Endothelial cell of umbilical vein (primary cell): ENCODE measurements at regions not wholly inside any gene's neighbourhood (a gene's known extent, or its start where the extent isn't known, plus 50 kb on each side); places are given as distances from the start of the nearest gene placed in this dataset.

ENCODE experiments used
- BruUV-seq: library from RNA; stranded (reverse); fragments of 400-500 nt; replicated peaks from 2 replicates; lab custom pipeline; 2021; lab: Mats Ljungman, UMichigan
- CTCF ChIA-PET: fragments of 300-600, 350-600 bp; sonication (Branson Sonifier 250); formaldehyde crosslinking; loops from one replicate; lab custom pipeline; 2021; ENCODE audit warnings: antibody characterized with exemption, inconsistent platforms; lab: Charles Lee
- POLR2A ChIA-PET: fragments of 300-600, 350-600 bp; sonication (Branson Sonifier 250); formaldehyde crosslinking; loops from one replicate; lab custom pipeline; 2021; ENCODE audit warnings: antibody characterized with exemption, inconsistent platforms; lab: Charles Lee
- DNase-seq: peaks from one replicate; pipeline ENCODE4 v3.0.0-alpha.2; 2011; ENCODE audit warnings: low read depth, low spot score
- FAIRE-seq: peaks from 2 replicates; lab custom pipeline; 2011; peaks lifted over from hg19 to GRCh38; lab: Jason Lieb, UNC
- H2AFZ ChIP-seq: 2 replicates; pipeline ENCODE4 v1.6.0; 2012; ENCODE audit warnings: low read depth, low read length, control low read depth, inconsistent platforms
- H3K27ac ChIP-seq: 2 replicates; pipeline ENCODE4 v1.5.1; 2011; ENCODE audit warnings: low read depth, mild to moderate bottlenecking, control low read depth, low read length, moderate library complexity; ENCODE audit not compliant: insufficient read depth
- H3K27me3 ChIP-seq, 2 experiments: 2 replicates each; pipeline versions ENCODE4 v1.6.0 to v1.6.1; 2011; ENCODE audit warnings: low read length in 2 of 2, mixed read lengths in 1 of 2; ENCODE audit not compliant: control insufficient read depth in 2 of 2, insufficient read depth in 2 of 2
- H3K36me3 ChIP-seq, 2 experiments: 2 replicates in 1 of 2; 3 replicates in 1 of 2; pipeline ENCODE4 v1.5.1; 2011; ENCODE audit warnings: low read length in 2 of 2, mild to moderate bottlenecking in 1 of 2, moderate library complexity in 1 of 2; ENCODE audit not compliant: control insufficient read depth in 2 of 2, insufficient read depth in 2 of 2; ENCODE audit errors: extremely low read depth in 1 of 2
- H3K4me1 ChIP-seq: 3 replicates; pipeline ENCODE4 v1.5.1; 2011; ENCODE audit warnings: mild to moderate bottlenecking, low read length; ENCODE audit not compliant: control insufficient read depth, insufficient read depth; ENCODE audit errors: extremely low read depth
- H3K4me2 ChIP-seq: 2 replicates; pipeline ENCODE4 v1.6.1; 2011; ENCODE audit warnings: low read length, control low read depth, mixed read lengths; ENCODE audit not compliant: insufficient read depth
- H3K4me3 ChIP-seq, 3 experiments: fragments of 200-600 bp in 1 of 3; sonication (generic), shearing (Covaris generic) in 1 of 3; replicated peaks in 1 of 3; 2 replicates each; pipeline ENCODE4 v1.5.1; 2011 to 2016; ENCODE audit warnings: control low read depth in 3 of 3, low read length in 3 of 3, mild to moderate bottlenecking in 2 of 3, inconsistent platforms in 1 of 3, low read depth in 1 of 3, moderate library complexity in 1 of 3; ENCODE audit not compliant: insufficient read depth in 1 of 3
- H3K79me2 ChIP-seq: 2 replicates; pipeline ENCODE4 v1.6.0; 2012; ENCODE audit warnings: low read length, inconsistent platforms; ENCODE audit not compliant: control insufficient read depth, insufficient read depth
- H3K9ac ChIP-seq: replicated peaks from 2 replicates; pipeline ENCODE3; 2011; ENCODE audit warnings: low read length, control low read depth; ENCODE audit not compliant: insufficient read depth; ENCODE audit errors: extremely low read depth
- H3K9me1 ChIP-seq: replicated peaks from 3 replicates; pipeline ENCODE4 v1.6.0; 2011; ENCODE audit warnings: mild to moderate bottlenecking, low read length; ENCODE audit not compliant: control insufficient read depth, insufficient read depth; ENCODE audit errors: extremely low read depth
- H3K9me3 ChIP-seq: replicated peaks from 2 replicates; pipeline ENCODE4 v1.5.1; 2012; ENCODE audit warnings: low read length, inconsistent platforms; ENCODE audit not compliant: control insufficient read depth, insufficient read depth
- H4K20me1 ChIP-seq: replicated peaks from 2 replicates; pipeline ENCODE3; 2011; ENCODE audit warnings: mild to moderate bottlenecking, low read length; ENCODE audit not compliant: control insufficient read depth, insufficient read depth; ENCODE audit errors: extremely low read depth
- EZH2 ChIP-seq: IDR thresholded peaks from 2 replicates; pipeline ENCODE4 v1.6.1; 2012; ENCODE audit warnings: borderline replicate concordance, low read depth, mild to moderate bottlenecking, moderate library complexity, low read length, inconsistent platforms; ENCODE audit not compliant: severe bottlenecking
- FOS ChIP-seq: IDR thresholded peaks from 2 replicates; pipeline ENCODE4 v1.6.1; 2011; ENCODE audit warnings: mild to moderate bottlenecking, low read length, moderate library complexity, borderline replicate concordance; ENCODE audit not compliant: insufficient read depth
- GATA2 ChIP-seq: IDR thresholded peaks from 2 replicates; pipeline ENCODE4 v1.7.0; 2011; ENCODE audit warnings: low read depth, mild to moderate bottlenecking, moderate library complexity, mixed read lengths, low read length; ENCODE audit not compliant: insufficient read length, insufficient read depth
- MAX ChIP-seq: IDR thresholded peaks from 2 replicates; pipeline ENCODE4 v1.6.1; 2011; ENCODE audit not compliant: insufficient read depth, insufficient read length
- MYC ChIP-seq: IDR thresholded peaks from one replicate; pipeline ENCODE4 v1.6.1; 2011; ENCODE audit warnings: mild to moderate bottlenecking, low read depth, low read length
- POLR2A ChIP-seq: IDR thresholded peaks from 2 replicates; pipeline ENCODE4 v1.6.1; 2012; ENCODE audit warnings: low read depth, mild to moderate bottlenecking, control low read depth, low read length
- POLR2AphosphoS5 ChIP-seq: IDR thresholded peaks from 2 replicates; pipeline ENCODE4 v1.6.1; 2012; ENCODE audit warnings: low read depth, mild to moderate bottlenecking, control low read depth, low read length, moderate library complexity; ENCODE audit not compliant: insufficient read depth
- dilution Hi-C: fragments of 300-500 bp; cut with MboI; formaldehyde crosslinking; loops from one replicate; pipeline ENCODE4 v1.15.0; 2019; ENCODE audit warnings: low sequenced_read_pairs; ENCODE audit not compliant: extremely low pct_ligation_motif_present
- intact Hi-C: fragments of 100-400 bp; cut with micrococcal nuclease; formaldehyde crosslinking; loops from one replicate; pipeline ENCODE4 v1.10.0; 2022
- TF ChIP-seq, protein P1 (sequence below), 2 donors: IDR thresholded peaks; 1 replicate in 1 of 2; 2 replicates in 1 of 2; pipeline ENCODE4 v1.5.1; 2011; ENCODE audit warnings: low read length in 2 of 2, mild to moderate bottlenecking in 2 of 2, moderate library complexity in 2 of 2, control low read depth in 1 of 2, inconsistent platforms in 1 of 2, low read depth in 1 of 2; ENCODE audit not compliant: insufficient read depth in 1 of 2; ENCODE audit errors: extremely low read depth in 1 of 2

DNA sequence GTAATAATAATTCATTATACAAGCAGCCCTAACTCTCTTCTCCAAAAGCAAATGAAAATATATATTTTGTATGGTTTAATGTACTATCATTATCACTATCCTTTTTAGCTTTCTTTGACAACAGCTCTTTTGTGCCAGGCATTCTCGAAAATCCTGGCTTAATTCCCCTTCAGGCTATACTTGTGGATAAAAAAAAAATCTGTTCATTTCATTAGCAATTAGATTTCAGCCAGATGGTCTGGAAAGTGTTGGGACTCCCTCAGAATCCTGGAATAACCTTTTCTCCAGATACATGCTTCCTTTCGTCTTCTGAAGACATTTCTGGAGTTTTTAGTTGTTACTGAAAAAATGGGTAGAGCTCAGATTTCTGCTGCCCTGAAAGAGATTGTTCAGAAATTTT is 83.4 kb upstream of the PLPPR4 start:
- dilution Hi-C loops, result no loop called here
- H3K4me3 ChIP-seq, result no peak overlapping the region

More for the DNA sequence above, 83.4 kb upstream of the PLPPR4 start:
- FAIRE-seq, result no peak
- BruUV-seq, result no TSS peak
- Histone ChIP-seq H3K36me3 (no peaks in the 10 kb centered on the region), H2AFZ (no peak overlapping the region), H3K4me1 (no peaks in the 10 kb centered on the region), H3K27me3 (no peaks in the 10 kb centered on the region), H3K27ac (no peak overlapping the region), H3K4me2 (no peak overlapping the region), H3K9me1 (no peaks in the 10 kb centered on the region), H3K79me2 (no peaks in the 10 kb centered on the region), H3K9ac (no peak overlapping the region), H4K20me1 (no peaks in the 10 kb centered on the region), H3K9me3 (no peaks in the 10 kb centered on the region)
- TF ChIP-seq, protein P1, sequence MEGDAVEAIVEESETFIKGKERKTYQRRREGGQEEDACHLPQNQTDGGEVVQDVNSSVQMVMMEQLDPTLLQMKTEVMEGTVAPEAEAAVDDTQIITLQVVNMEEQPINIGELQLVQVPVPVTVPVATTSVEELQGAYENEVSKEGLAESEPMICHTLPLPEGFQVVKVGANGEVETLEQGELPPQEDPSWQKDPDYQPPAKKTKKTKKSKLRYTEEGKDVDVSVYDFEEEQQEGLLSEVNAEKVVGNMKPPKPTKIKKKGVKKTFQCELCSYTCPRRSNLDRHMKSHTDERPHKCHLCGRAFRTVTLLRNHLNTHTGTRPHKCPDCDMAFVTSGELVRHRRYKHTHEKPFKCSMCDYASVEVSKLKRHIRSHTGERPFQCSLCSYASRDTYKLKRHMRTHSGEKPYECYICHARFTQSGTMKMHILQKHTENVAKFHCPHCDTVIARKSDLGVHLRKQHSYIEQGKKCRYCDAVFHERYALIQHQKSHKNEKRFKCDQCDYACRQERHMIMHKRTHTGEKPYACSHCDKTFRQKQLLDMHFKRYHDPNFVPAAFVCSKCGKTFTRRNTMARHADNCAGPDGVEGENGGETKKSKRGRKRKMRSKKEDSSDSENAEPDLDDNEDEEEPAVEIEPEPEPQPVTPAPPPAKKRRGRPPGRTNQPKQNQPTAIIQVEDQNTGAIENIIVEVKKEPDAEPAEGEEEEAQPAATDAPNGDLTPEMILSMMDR (IDR thresholded peaks at IDR 0.05; ENCODE audit: extremely low read depth in 1 of 2, insufficient read depth in 1 of 2, low read depth in 1 of 2, low read length in 2 of 2), result no peak
- no peak for TF ChIP-seq MAX
- no peak for TF ChIP-seq POLR2AphosphoS5
- TF ChIP-seq FOS, result no peak
- TF ChIP-seq POLR2A, result no peak
- TF ChIP-seq GATA2, result no peak
- TF ChIP-seq EZH2, result no peak
- no peak for TF ChIP-seq MYC
- POLR2A ChIA-PET, result no interaction called here
- DNase-seq, result no peak
- CTCF ChIA-PET, result interaction anchor here (0.6 to 5.0 kb wide), 29 partner anchors 9 to 558 kb away, joined by 3 to 63 read pairs (median 5); partner anchors contain the start of gene PALMD
- intact Hi-C loops, result loop anchor here (1.0 to 5.0 kb wide), 8 partner anchors 300 to 556 kb away; no protein-coding TSS in a partner anchor
